ENCODE measurements at regions not wholly inside any gene's neighbourhood (a gene's known extent, or its start where the extent isn't known, plus 50 kb on each side); places are given as distances from the start of the nearest gene placed in this dataset.
"Not testable (repeated sequence)": the region's sequence is repeated elsewhere in the genome, so short reads cannot be mapped to it uniquely, and the experiment has no call there.

DNA sequence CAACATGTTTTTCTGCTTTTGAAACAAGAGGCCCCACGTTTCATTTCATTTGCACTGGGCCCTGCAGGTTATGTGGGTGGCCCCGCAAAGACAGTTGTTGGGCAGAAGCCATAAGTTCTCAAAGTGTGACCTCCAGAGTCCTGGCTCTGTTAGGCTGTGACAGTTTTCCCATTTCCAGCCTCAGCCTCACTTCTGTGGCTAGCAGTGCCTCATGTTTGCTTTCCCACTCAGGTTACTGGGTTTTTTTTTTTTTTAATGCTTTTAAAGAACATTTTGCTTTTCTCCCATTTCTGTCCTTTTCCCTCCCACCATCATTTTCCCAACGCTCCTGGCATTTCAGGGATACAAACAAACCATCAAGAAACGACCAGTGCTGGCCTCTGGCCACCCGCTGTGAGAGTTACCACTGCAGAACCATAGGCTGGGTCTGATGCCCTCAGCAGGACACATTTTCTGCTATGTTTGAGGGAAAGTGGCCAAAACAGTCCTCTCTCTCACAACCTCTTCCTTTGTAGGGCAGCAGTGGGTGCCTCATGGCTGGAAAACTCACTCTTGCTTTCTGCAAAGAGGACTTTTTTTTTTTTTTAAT is 159.0 kb upstream of the MPHOSPH6 start:
- DNase-seq = no peak
- intact Hi-C loops (cut with micrococcal nuclease) = no loop called here
- ATAC-seq = no peak

- no peak for ATAC-seq
- no peak for DNase-seq
- intact Hi-C loops (cut with micrococcal nuclease) = no loop called here
These were observed 153.1 kb upstream of the MPHOSPH6 start for GRCh38 chr16:82323171-82323570.

DNA sequence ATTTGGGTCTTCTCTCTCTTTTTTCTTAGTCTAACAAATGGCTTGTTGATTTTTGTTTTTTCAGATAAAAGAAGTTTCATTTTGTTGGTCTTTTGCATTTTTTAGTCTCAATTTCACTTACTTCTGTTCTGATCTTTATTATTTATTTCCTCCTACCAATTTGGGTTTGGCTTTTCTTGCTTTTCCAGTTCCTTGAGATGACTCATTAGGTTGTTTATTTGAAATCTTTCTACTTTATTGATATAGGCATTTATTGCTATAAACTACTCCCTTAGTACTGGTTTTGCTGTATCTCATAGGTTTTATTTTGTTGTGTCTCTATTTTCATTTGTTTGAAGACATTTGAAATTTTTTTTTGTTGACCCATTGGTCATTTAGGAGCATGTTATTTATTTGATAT is 152.2 kb upstream of the MPHOSPH6 start:
- intact Hi-C loops (cut with micrococcal nuclease) = no loop called here
- no peak for DNase-seq

GRCh38 chr16:82319038-82319437 is 149.0 kb upstream of the MPHOSPH6 start:
- intact Hi-C loops (cut with micrococcal nuclease) = no loop called here
- ATAC-seq = no peak
- DNase-seq = no peak

More for the DNA sequence above, 152.2 kb upstream of the MPHOSPH6 start:
- no peak for ATAC-seq

- intact Hi-C loops (cut with micrococcal nuclease) = no loop called here
- ATAC-seq = peak; percentile 76
- DNase-seq = peak; percentile 30
These were observed 147.6 kb upstream of the MPHOSPH6 start for GRCh38 chr16:82317411-82318167.

DNA sequence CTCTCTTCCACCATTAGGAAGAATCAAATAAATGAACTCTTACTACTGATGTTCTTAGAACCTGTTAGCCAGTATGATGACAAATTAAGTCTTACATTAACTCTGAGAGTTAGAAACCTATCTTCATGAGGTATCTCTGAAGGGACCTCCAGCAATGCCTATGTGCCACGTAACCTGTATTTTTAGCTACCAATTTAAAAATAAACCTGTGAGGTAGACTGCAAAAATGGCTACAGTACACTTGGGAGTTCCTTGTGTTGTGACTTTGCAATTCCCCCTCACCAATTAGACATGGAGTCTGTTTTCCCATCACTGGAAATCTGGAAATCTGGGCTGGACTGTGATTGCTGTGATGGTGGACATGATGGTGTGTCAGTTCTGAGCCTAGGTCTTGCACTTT is 143.7 kb upstream of the MPHOSPH6 start:
- ATAC-seq (peak; percentile 47), DNase-seq (no peak)
- intact Hi-C loops (cut with micrococcal nuclease) = no loop called here

DNA sequence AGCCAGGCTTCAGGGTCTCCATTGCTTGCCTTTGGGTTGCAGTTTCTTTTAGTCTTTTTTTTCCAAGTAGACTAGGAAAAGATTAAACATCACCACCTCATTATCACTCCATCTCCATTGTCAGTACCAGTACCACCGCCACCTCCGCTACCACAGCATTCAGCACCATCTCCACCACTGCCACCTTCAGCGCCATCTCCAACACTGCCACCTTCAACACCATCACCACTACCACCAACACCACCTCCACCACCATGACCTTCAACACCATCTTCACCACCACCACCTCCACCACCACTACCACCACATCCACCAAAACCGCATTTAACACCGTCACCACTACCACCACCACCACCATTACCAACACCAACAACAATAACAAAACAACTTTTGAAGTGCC is 141.5 kb upstream of the MPHOSPH6 start:
- intact Hi-C loops (cut with micrococcal nuclease) = no loop called here
- DNase-seq (no peak), ATAC-seq (no peak)

GRCh38 chr16:82302042-82302727 is 132.2 kb upstream of the MPHOSPH6 start:
- intact Hi-C loops (cut with micrococcal nuclease) = no loop called here
- DNase-seq = peak; percentile 67
- peak; percentile 93 for ATAC-seq

- ATAC-seq = peak; percentile 68
- no peak for DNase-seq
- intact Hi-C loops (cut with micrococcal nuclease) = no loop called here
These were observed 131.2 kb upstream of the MPHOSPH6 start for GRCh38 chr16:82301146-82301755.

DNA sequence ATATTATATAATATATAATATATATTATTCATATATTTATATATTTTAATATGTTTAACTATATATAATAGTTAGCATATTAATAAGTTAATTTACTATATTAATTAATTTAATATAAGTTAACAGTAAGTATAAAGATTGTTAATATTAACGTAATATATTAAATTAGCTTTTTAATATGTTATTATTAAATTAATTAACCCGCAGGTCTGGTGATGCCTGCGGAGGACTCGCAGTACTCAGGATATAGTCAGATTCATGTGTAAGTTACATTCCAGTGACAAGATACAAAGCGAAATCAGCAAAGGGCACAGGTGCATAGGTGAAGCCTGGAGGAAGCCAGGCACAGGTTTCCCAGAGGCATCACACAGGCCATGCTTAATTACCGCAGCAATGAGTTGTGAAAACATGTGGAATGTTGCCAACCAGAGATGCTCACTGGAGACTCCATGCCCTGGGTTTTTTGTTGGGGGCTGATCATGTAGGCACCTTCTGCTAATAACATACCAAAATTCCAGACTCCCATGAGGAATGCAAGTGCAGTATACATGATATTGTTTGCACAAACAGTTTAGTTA is 130.4 kb upstream of the MPHOSPH6 start:
- intact Hi-C loops (cut with micrococcal nuclease) = no loop called here
- ATAC-seq = no peak
- no peak for DNase-seq

DNA sequence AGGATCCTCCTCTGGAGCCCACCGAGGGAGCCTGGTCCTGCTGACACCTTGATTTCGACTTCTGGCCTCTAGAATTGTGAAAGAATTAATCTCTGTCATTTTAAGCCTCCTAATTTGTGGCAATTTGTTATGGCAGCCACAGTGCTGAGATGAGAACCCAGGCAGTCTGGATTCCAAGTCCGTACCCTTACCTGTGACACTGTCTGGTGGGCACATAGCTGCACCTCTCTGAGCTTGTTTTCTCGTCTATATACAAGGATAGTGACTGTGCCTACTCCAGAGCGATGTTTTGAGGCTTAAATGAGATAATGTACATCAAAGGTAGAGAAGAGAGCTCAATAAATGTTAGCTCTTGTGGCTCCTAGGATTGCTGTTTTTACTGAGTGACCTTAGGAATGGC is 128.4 kb upstream of the MPHOSPH6 start:
- ATAC-seq = no peak
- no peak for DNase-seq
- intact Hi-C loops (cut with micrococcal nuclease) = no loop called here

GRCh38 chr16:82295290-82296201 is 125.5 kb upstream of the MPHOSPH6 start:
- ATAC-seq = peak; percentile 69
- intact Hi-C loops (cut with micrococcal nuclease) = no loop called here
- no peak for DNase-seq

DNA sequence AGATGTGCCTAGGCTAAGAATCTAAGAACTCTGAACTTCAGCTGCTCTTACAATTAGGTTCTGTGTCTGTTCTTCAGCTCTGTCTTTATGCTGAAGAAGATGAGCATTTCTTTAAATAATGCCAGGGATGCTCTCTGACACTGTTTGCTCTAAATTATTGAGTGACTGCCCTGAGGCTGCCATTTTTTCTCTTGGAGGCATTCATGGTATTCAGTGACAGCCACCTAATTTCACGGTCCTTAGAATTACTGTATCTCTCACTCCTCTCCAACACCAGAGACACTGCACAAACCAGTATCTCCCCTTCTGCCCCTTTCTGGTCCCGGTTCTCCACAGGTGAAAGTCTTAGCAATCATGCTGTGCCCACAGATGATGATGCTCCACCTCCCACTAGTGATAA is 123.6 kb upstream of the MPHOSPH6 start:
- intact Hi-C loops (cut with micrococcal nuclease) = no loop called here
- DNase-seq = no peak
- ATAC-seq = no peak

- ATAC-seq = no peak
- no peak for DNase-seq
- intact Hi-C loops (cut with micrococcal nuclease) = no loop called here
These were observed 117.9 kb upstream of the MPHOSPH6 start for GRCh38 chr16:82287937-82288336.

DNA sequence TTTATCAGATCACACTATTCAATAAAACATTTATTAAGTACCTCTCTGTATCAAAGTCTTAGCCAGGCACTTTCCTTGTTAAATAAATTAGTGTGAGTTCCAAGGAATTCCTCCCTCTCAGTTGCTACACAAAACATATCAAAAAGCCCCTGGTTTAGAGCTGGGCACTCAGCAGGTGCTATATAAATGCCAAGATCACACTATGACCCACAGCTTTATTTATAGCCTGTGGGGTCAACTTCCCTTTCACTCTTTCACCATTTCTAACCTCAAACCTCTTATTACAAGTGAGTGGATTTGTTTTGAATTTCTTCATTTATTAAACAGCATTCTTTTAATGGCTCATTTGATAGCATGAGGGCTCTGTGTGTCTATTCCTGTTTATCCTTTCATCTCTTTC is 112.6 kb upstream of the MPHOSPH6 start:
- intact Hi-C loops (cut with micrococcal nuclease) = no loop called here
- ATAC-seq = no peak

DNA sequence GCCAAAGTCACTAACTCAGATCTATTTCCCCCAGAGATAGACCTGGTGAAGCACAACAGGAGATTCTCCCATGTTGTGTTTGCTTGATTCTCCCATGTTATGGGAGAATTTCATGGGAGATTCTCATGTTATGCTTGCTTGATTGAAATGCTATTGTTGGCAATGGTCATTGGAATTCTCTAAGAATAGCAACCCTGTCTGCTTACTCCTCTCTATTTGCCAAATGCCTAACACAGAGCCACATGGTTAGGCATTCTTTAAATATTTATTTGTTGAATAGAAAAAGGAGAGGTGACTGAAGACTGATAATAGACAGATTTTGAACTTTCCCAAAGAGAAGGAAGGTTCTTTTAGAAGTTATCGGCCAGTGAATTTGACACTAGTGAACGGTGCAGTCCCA is 111.5 kb upstream of the MPHOSPH6 start:
- ATAC-seq (peak; percentile 86), DNase-seq (no peak)
- intact Hi-C loops (cut with micrococcal nuclease) = no loop called here

More for the DNA sequence above, 112.6 kb upstream of the MPHOSPH6 start:
- no peak for DNase-seq

- intact Hi-C loops (cut with micrococcal nuclease) = no loop called here
- DNase-seq (no peak), ATAC-seq (peak; percentile 12)
These were observed 110.8 kb upstream of the MPHOSPH6 start for GRCh38 chr16:82280867-82281266.

GRCh38 chr16:82275349-82275748 is 105.3 kb upstream of the MPHOSPH6 start:
- DNase-seq; intact Hi-C loops (cut with micrococcal nuclease): not testable (repeated sequence)
- peak; percentile 80 for ATAC-seq

GRCh38 chr16:82271636-82272035 is 101.6 kb upstream of the MPHOSPH6 start:
- intact Hi-C loops (cut with micrococcal nuclease) = no loop called here
- no peak for ATAC-seq
- no peak for DNase-seq

Data from left ventricle myocardium superior (tissue), 1 donor.